GM23338 (cell line): ENCODE measurements at regions not wholly inside any gene's neighbourhood (a gene's known extent, or its start where the extent isn't known, plus 50 kb on each side); places are given as distances from the start of the nearest gene placed in this dataset.

Experiments
- ATAC-seq: fragments of 200-7000 bp; cut with Tn5 transposase; 3 replicates; pipeline ENCODE4 v1.9.1; 2020
- DNase-seq: peaks from one replicate; pipeline ENCODE4 v3.0.0-alpha.2; 2015; ENCODE audit warnings: low spot score
- H2AFZ ChIP-seq: fragments of 200-600 bp; sonication (generic); 2 replicates; pipeline ENCODE4 v1.8.0; 2016; ENCODE audit warnings: antibody characterized with exemption, mild to moderate bottlenecking, moderate library complexity
- H3F3A ChIP-seq: fragments of 200-600 bp; sonication (generic); replicated peaks from 2 replicates; pipeline ENCODE4 v1.8.0; 2017; ENCODE audit warnings: antibody characterized with exemption, mixed run types, low read depth
- H3K27ac ChIP-seq: fragments of 200-600 bp; sonication (generic); 2 replicates; pipeline ENCODE4 v1.6.1; 2016; ENCODE audit warnings: low read depth
- H3K27me3 ChIP-seq: fragments of 200-600 bp; sonication (generic); 2 replicates; pipeline ENCODE4 v1.8.0; 2016; ENCODE audit warnings: mild to moderate bottlenecking, mixed run types, moderate library complexity; ENCODE audit not compliant: insufficient read depth
- H3K36me3 ChIP-seq: fragments of 200-600 bp; sonication (generic); 2 replicates; pipeline ENCODE4 v1.8.0; 2016; ENCODE audit warnings: mild to moderate bottlenecking; ENCODE audit not compliant: insufficient read depth
- H3K4me1 ChIP-seq: fragments of 200-600 bp; sonication (generic); 2 replicates; pipeline ENCODE4 v1.8.0; 2016; ENCODE audit warnings: mild to moderate bottlenecking, moderate library complexity; ENCODE audit not compliant: insufficient read depth
- H3K4me2 ChIP-seq: fragments of 200-600 bp; sonication (generic); 2 replicates; pipeline ENCODE4 v1.7.1; 2017; ENCODE audit warnings: mixed run types
- H3K4me3 ChIP-seq: fragments of 200-600 bp; sonication (generic); 2 replicates; pipeline ENCODE4 v1.6.1; 2016; ENCODE audit warnings: mixed run types
- H3K79me2 ChIP-seq: fragments of 200-600 bp; sonication (generic); replicated peaks from 2 replicates; pipeline ENCODE4 v1.8.0; 2017; ENCODE audit warnings: mild to moderate bottlenecking; ENCODE audit not compliant: insufficient read depth
- H3K9me2 ChIP-seq: fragments of 200-600 bp; sonication (generic); 2 replicates; pipeline ENCODE4 v1.8.0; 2017; ENCODE audit not compliant: insufficient read depth
- H4K20me1 ChIP-seq: fragments of 200-600 bp; sonication (generic); replicated peaks from 2 replicates; pipeline ENCODE4 v1.8.0; 2017; ENCODE audit warnings: mild to moderate bottlenecking; ENCODE audit not compliant: insufficient read depth
- H3K27ac Mint-ChIP-seq: 2 replicates; pipeline ENCODE4 v1.8.0; 2020; ENCODE audit warnings: inconsistent platforms, mild to moderate bottlenecking, moderate library complexity, mixed read lengths
- H3K27me3 Mint-ChIP-seq: 3 replicates; pipeline ENCODE4 v1.8.0; 2022; ENCODE audit warnings: low read depth, mild to moderate bottlenecking, moderate library complexity, mixed read lengths, inconsistent platforms; ENCODE audit not compliant: insufficient read depth, poor library complexity
- H3K36me3 Mint-ChIP-seq: 3 replicates; pipeline ENCODE4 v1.8.0; 2021; ENCODE audit warnings: low read depth, mild to moderate bottlenecking, inconsistent platforms, moderate library complexity, mixed read lengths
- H3K4me1 Mint-ChIP-seq: 3 replicates; pipeline ENCODE4 v1.8.0; 2020; ENCODE audit warnings: mild to moderate bottlenecking, inconsistent platforms, mixed read lengths
- H3K4me3 Mint-ChIP-seq: 3 replicates; pipeline ENCODE4 v1.8.0; 2021; ENCODE audit warnings: moderate library complexity, mild to moderate bottlenecking, inconsistent platforms, mixed read lengths
- H3K9me3 Mint-ChIP-seq: 3 replicates; pipeline ENCODE4 v1.8.0; 2020; ENCODE audit warnings: moderate library complexity, mild to moderate bottlenecking, inconsistent platforms, mixed read lengths
- CREB1 ChIP-seq: fragments of 250-450 bp; sonication (Bioruptor Pico); IDR thresholded peaks from 2 replicates; pipeline ENCODE4 v1.5.0; 2020; ENCODE audit warnings: low read depth, mild to moderate bottlenecking, moderate library complexity
- CTCF ChIP-seq, 2 experiments: fragments of 200-600 bp in 1 of 2; sonication (generic) in 1 of 2; conservative IDR thresholded peaks; 2 replicates each; pipeline versions ENCODE4 v1.5.1 to v1.6.1; 2016 to 2017; ENCODE audit warnings: antibody characterized with exemption in 2 of 2, low read depth in 2 of 2, mild to moderate bottlenecking in 2 of 2, moderate library complexity in 1 of 2
- ETS1 ChIP-seq: IDR thresholded peaks from 2 replicates; pipeline ENCODE4 v1.6.1; 2016; ENCODE audit warnings: antibody characterized with exemption
- EZH2 ChIP-seq: fragments of 200-600 bp; sonication (generic); IDR thresholded peaks from one replicate; pipeline ENCODE4 v1.8.0; 2017; ENCODE audit warnings: antibody characterized with exemption, mild to moderate bottlenecking, low read depth; ENCODE audit not compliant: unreplicated experiment
- EZH2phosphoT487 ChIP-seq: fragments of 200-600 bp; sonication (generic); IDR thresholded peaks from one replicate; pipeline ENCODE4 v1.8.1; 2018; ENCODE audit warnings: antibody characterized with exemption; ENCODE audit not compliant: unreplicated experiment
- JUNB ChIP-seq: IDR thresholded peaks from one replicate; pipeline ENCODE4 v1.6.1; 2016; ENCODE audit warnings: antibody characterized with exemption; ENCODE audit not compliant: unreplicated experiment
- NANOG ChIP-seq: IDR thresholded peaks from 2 replicates; pipeline ENCODE4 v1.6.1; 2016; ENCODE audit warnings: antibody characterized with exemption, borderline replicate concordance
- POLR2AphosphoS5 ChIP-seq: IDR thresholded peaks from 2 replicates; pipeline ENCODE4 v1.6.1; 2016; ENCODE audit warnings: antibody characterized with exemption, low read depth
- REST ChIP-seq: IDR thresholded peaks from one replicate; pipeline ENCODE4 v1.6.1; 2018; ENCODE audit warnings: antibody characterized with exemption; ENCODE audit not compliant: unreplicated experiment
- STAT1 ChIP-seq: IDR thresholded peaks from one replicate; pipeline ENCODE4 v1.6.1; 2016; ENCODE audit warnings: antibody characterized with exemption; ENCODE audit not compliant: unreplicated experiment
- ZNF114 ChIP-seq: fragments of 250-450 bp; sonication (Bioruptor Pico); IDR thresholded peaks from 2 replicates; pipeline ENCODE4 v1.5.0; 2020; ENCODE audit warnings: mild to moderate bottlenecking, moderate library complexity
- ZNF331 ChIP-seq: fragments of 250-450 bp; sonication (Bioruptor Pico); IDR thresholded peaks from 2 replicates; pipeline ENCODE4 v1.5.0; 2020; ENCODE audit warnings: low read depth, mild to moderate bottlenecking, moderate library complexity
- ZNF462 ChIP-seq: fragments of 250-450 bp; sonication (Bioruptor Pico); IDR thresholded peaks from 2 replicates; pipeline ENCODE4 v1.5.0; 2020; ENCODE audit warnings: mild to moderate bottlenecking, moderate library complexity

GRCh38 chr5:148932355-148932935 is 106.0 kb downstream of the ADRB2 start:
- H3K27ac ChIP-seq = no peak overlapping the region
- H3K27ac Mint-ChIP-seq = no peak overlapping the region
- ATAC-seq (no peak), DNase-seq (no peak)
- H3K9me2 ChIP-seq = no peaks in the 10 kb centered on the region
- H3K9me3 Mint-ChIP-seq = no peaks in the 10 kb centered on the region
- no peak overlapping the region for H3K4me2 ChIP-seq
- no peaks in the 10 kb centered on the region for H3K36me3 Mint-ChIP-seq
- no peak overlapping the region for H2AFZ ChIP-seq
- no peaks in the 10 kb centered on the region for H3K27me3 ChIP-seq
- H3K4me1 ChIP-seq = peaks cover 18% of the 10 kb centered on the region
- no peak overlapping the region for H3K4me3 ChIP-seq
- H3F3A ChIP-seq = no peaks in the 10 kb centered on the region
- TF ChIP-seq NANOG (no peak), POLR2AphosphoS5 (no peak), STAT1 (no peak), EZH2phosphoT487 (no peak), ZNF462 (CRISPR knock-in tag) (no peak), CTCF (conservative IDR thresholded peaks at IDR 0.05; ENCODE audit: low read depth in 2 of 2) (no peak), ETS1 (no peak), ZNF331 (CRISPR knock-in tag) (no peak), ZNF114 (CRISPR knock-in tag) (no peak), EZH2 (no peak), CREB1 (CRISPR knock-in tag) (no peak), JUNB (no peak), REST (no peak)
- H3K79me2 ChIP-seq = no peaks in the 10 kb centered on the region
- peaks cover 29% of the 10 kb centered on the region for H3K4me1 Mint-ChIP-seq
- no peak overlapping the region for H3K4me3 Mint-ChIP-seq
- no peaks in the 10 kb centered on the region for H4K20me1 ChIP-seq
- no peaks in the 10 kb centered on the region for H3K36me3 ChIP-seq
- peaks cover 3% of the 10 kb centered on the region for H3K27me3 Mint-ChIP-seq
